GM12878 (cell line): ENCODE measurements at regions not wholly inside any gene's neighbourhood (a gene's known extent, or its start where the extent isn't known, plus 50 kb on each side); places are given as distances from the start of the nearest gene placed in this dataset.

ENCODE experiments used
- ATAC-seq: fragments of 200-7000 bp; cut with Tn5 transposase; 3 replicates; pipeline ENCODE4 v1.9.1; 2020; ENCODE audit warnings: mild to moderate bottlenecking, moderate library complexity
- BruUV-seq: library from RNA; stranded (reverse); fragments of 400-500 nt; replicated peaks from 2 replicates; lab custom pipeline; 2021; lab: Mats Ljungman, UMichigan
- CTCF ChIA-PET: fragments of 300-600 bp; sonication (Branson Sonifier 250); formaldehyde crosslinking; extraction: SDS; loops from one replicate; lab custom pipeline; 2021; ENCODE audit warnings: inconsistent platforms; lab: Yijun Ruan, JAX
- POLR2A ChIA-PET: fragments of 350-600 bp; formaldehyde crosslinking; extraction: SDS; loops from one replicate; lab custom pipeline; 2021; ENCODE audit warnings: inconsistent platforms; lab: Charles Lee
- RAD21 ChIA-PET: fragments of 300-600 bp; sonication (Branson Sonifier 250); formaldehyde crosslinking; loops from one replicate; lab custom pipeline; 2023; ENCODE audit warnings: antibody characterized with exemption; ENCODE audit not compliant: unreplicated experiment; lab: Charles Lee
- SMC1A ChIA-PET: fragments of 300-600 bp; sonication (Branson Sonifier 250); formaldehyde crosslinking; loops from one replicate; lab custom pipeline; 2023; ENCODE audit not compliant: unreplicated experiment, uncharacterized antibody; lab: Charles Lee
- DNase-seq: peaks from one replicate; pipeline ENCODE4 v3.0.0-alpha.2; 2011; ENCODE audit warnings: low read depth, low spot score
- FAIRE-seq: peaks from 3 replicates; lab custom pipeline; 2011; peaks lifted over from hg19 to GRCh38; lab: Jason Lieb, UNC
- H2AFZ ChIP-seq: 2 replicates; pipeline ENCODE4 v1.6.0; 2011; ENCODE audit warnings: low read depth, low read length, control low read depth; ENCODE audit not compliant: control insufficient read depth
- H3K27ac ChIP-seq: 2 replicates; pipeline ENCODE4 v1.5.1; 2011; ENCODE audit warnings: control low read depth; ENCODE audit not compliant: control insufficient read depth, insufficient read depth
- H3K27me3 ChIP-seq, 2 experiments: replicated peaks in 1 of 2; 2 replicates each; pipeline versions ENCODE4 v1.6.0 to v1.6.1; 2011; ENCODE audit warnings: low read length in 1 of 2; ENCODE audit not compliant: control insufficient read depth in 2 of 2, insufficient read depth in 2 of 2
- H3K36me3 ChIP-seq, 2 experiments: 2 replicates each; pipeline ENCODE4 v1.5.1; 2011; ENCODE audit warnings: low read length in 1 of 2; ENCODE audit not compliant: control insufficient read depth in 2 of 2, insufficient read depth in 2 of 2
- H3K4me1 ChIP-seq: 2 replicates; pipeline ENCODE4 v1.6.1; 2011; ENCODE audit warnings: mild to moderate bottlenecking, low read length, moderate library complexity, mixed read lengths; ENCODE audit not compliant: control insufficient read depth, insufficient read depth
- H3K4me2 ChIP-seq: 2 replicates; pipeline ENCODE4 v1.6.0; 2011; ENCODE audit warnings: control low read depth; ENCODE audit not compliant: control insufficient read depth, insufficient read depth
- H3K4me3 ChIP-seq: fragments of 200-600 bp; sonication (generic); 2 replicates; pipeline ENCODE4 v1.5.1; 2016
- H3K79me2 ChIP-seq: 2 replicates; pipeline ENCODE4 v1.6.0; 2011; ENCODE audit warnings: low read length; ENCODE audit not compliant: control insufficient read depth, insufficient read depth
- H3K9ac ChIP-seq: 2 replicates; pipeline ENCODE4 v1.8.0; 2011; ENCODE audit warnings: low read length, control low read depth, mixed read lengths; ENCODE audit not compliant: control insufficient read depth, insufficient read depth
- H3K9me3 ChIP-seq: replicated peaks from 3 replicates; pipeline ENCODE4 v1.5.1; 2011; ENCODE audit warnings: mild to moderate bottlenecking, low read length; ENCODE audit not compliant: control insufficient read depth, insufficient read depth
- H4K20me1 ChIP-seq: 2 replicates; pipeline ENCODE4 v1.6.0; 2011; ENCODE audit not compliant: control insufficient read depth, insufficient read depth
- BMI1 ChIP-seq: fragments of 450-650 bp; IDR thresholded peaks from 2 replicates; pipeline ENCODE4 v1.6.1; 2016; ENCODE audit warnings: mild to moderate bottlenecking, moderate library complexity, borderline replicate concordance
- CBX5 ChIP-seq: sonication (generic); IDR thresholded peaks from 2 replicates; pipeline ENCODE4 v1.6.1; 2016; ENCODE audit warnings: low read depth, moderate library complexity, mild to moderate bottlenecking, inconsistent platforms
- CHD1 ChIP-seq: IDR thresholded peaks from 2 replicates; pipeline ENCODE4 v1.6.1; 2012; ENCODE audit warnings: low read depth, low read length, improper control_type of control experiment
- CREB1 ChIP-seq: IDR thresholded peaks from 2 replicates; pipeline ENCODE4 v1.6.1; 2012; ENCODE audit warnings: low read depth, mild to moderate bottlenecking, inconsistent platforms
- FOXM1 ChIP-seq: IDR thresholded peaks from 2 replicates; pipeline ENCODE4 v1.6.1; 2012; ENCODE audit warnings: low read depth, mild to moderate bottlenecking, inconsistent platforms, low read length, moderate library complexity
- HDAC6 ChIP-seq: fragments of 200-600 bp; sonication (generic); IDR thresholded peaks from one replicate; pipeline ENCODE4 v1.8.0; 2017; ENCODE audit warnings: antibody characterized with exemption; ENCODE audit not compliant: unreplicated experiment
- NFXL1 ChIP-seq: fragments of 450-650 bp; IDR thresholded peaks from 2 replicates; pipeline ENCODE4 v1.6.1; 2017; ENCODE audit warnings: antibody characterized with exemption, mild to moderate bottlenecking, borderline replicate concordance
- SUZ12 ChIP-seq: fragments of 200-600 bp; sonication (generic); IDR thresholded peaks from one replicate; pipeline ENCODE4 v1.6.1; 2018; ENCODE audit warnings: antibody characterized with exemption, mild to moderate bottlenecking; ENCODE audit not compliant: unreplicated experiment
- TAF1 ChIP-seq: IDR thresholded peaks from 2 replicates; pipeline ENCODE4 v1.6.1; 2011; ENCODE audit warnings: mild to moderate bottlenecking, low read depth, low read length, borderline replicate concordance
- YY1 ChIP-seq: IDR thresholded peaks from 2 replicates; pipeline ENCODE4 v1.6.1; 2011; ENCODE audit warnings: low read depth, mild to moderate bottlenecking, low read length
- WGBS: methylation state at CpG from one replicate; pipeline ENCODE4 v1.1.6; 2016; ENCODE audit warnings: low lambda C conversion rate; ENCODE audit not compliant: insufficient replicate concordance, insufficient coverage; ENCODE audit errors: missing lambda C conversion rate; 5-methylcytosine and 5-hydroxymethylcytosine counted together
- in situ Hi-C: fragments of 300-500 bp; cut with MboI; formaldehyde crosslinking; loops from 9 replicates; pipeline ENCODE4 v1.14.3; 2018; ENCODE audit warnings: mixed read lengths
- intact Hi-C: fragments of 100-400 bp; cut with micrococcal nuclease; formaldehyde crosslinking; loops from one replicate; pipeline ENCODE4 v1.14.2; 2022; ENCODE audit not compliant: unreplicated experiment
- TF ChIP-seq, protein P1 (sequence below): fragments of 450-650 bp; IDR thresholded peaks from 2 replicates; pipeline ENCODE4 v1.6.1; 2016; ENCODE audit warnings: mild to moderate bottlenecking
- TF ChIP-seq, protein P2 (sequence below): fragments of 450-650 bp; IDR thresholded peaks from 2 replicates; pipeline ENCODE4 v1.6.1; 2017; ENCODE audit warnings: mild to moderate bottlenecking, low read depth, inconsistent platforms; ENCODE audit not compliant: poor library complexity, severe bottlenecking

DNA sequence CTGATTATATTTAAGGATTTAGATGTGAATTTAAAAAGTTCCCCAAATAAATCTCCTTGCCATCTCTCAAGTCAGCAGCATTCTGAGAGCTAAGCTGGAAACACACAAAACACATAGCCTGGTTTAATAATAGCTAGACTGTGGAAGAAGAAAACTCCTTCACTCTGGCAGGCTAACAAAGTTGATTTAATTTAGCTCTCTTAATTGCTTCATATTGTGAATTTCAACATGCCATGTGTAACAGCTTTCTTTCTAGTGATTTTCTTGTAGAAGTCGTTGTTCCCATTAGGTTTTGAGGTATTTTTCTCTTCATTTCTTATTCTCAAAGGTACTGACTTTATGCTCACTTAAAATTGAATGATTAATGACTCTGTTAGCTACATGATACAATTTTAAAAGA, 216.8 kb upstream of the AKR1E2 start:
- SMC1A ChIA-PET: no interaction called here
- Histone ChIP-seq H3K36me3 (no peaks in the 10 kb centered on the region), H3K4me1 (no peaks in the 10 kb centered on the region), H2AFZ (no peak overlapping the region), H3K79me2 (no peaks in the 10 kb centered on the region), H3K27ac (no peak overlapping the region), H4K20me1 (no peaks in the 10 kb centered on the region), H3K27me3 (no peaks in the 10 kb centered on the region), H3K4me3 (no peak overlapping the region), H3K9me3 (no peaks in the 10 kb centered on the region), H3K9ac (no peak overlapping the region), H3K4me2 (no peak overlapping the region)
- ATAC-seq (no peak), FAIRE-seq (no peak), DNase-seq (no peak)
- POLR2A ChIA-PET: no interaction called here
- TF ChIP-seq CHD1 (no peak), FOXM1 (no peak)
- CTCF ChIA-PET: no interaction called here
- 9% methylated on average over 1 of the region's 1 CpG for WGBS
- intact Hi-C loops: no loop called here
- BruUV-seq: no TSS peak
- in situ Hi-C loops: no loop called here
- RAD21 ChIA-PET: no interaction called here

DNA sequence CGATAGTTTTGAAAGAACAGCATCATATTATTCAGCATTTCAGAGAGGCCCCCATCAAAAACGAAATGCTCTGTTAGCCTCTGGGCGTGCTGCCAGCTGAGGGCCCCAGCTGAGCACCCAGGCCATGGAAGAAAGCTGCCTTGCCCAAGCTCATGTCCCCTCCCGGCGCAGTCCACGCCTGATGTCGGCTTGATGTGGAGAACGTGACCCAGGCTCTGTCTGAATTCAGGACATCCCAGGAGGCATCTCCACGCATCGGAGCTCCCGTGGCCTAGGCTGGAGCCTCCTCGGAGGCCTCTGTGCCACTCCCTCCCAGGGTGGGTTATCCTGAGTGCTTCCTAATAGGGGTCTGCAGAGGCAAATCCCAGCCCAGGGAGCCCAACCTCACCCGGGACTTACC, 218.3 kb upstream of the AKR1E2 start:
- ChIA-PET POLR2A (no interaction called here), RAD21 (no interaction called here), SMC1A (no interaction called here), CTCF (no interaction called here)
- no peak overlapping the region for H3K27ac ChIP-seq
- in situ Hi-C loops (no loop called here), intact Hi-C loops (no loop called here)
- ATAC-seq (no peak), DNase-seq (no peak), FAIRE-seq (no peak)
- H3K36me3 ChIP-seq: no peaks in the 10 kb centered on the region
- H3K4me1 ChIP-seq: no peaks in the 10 kb centered on the region
- H4K20me1 ChIP-seq: no peaks in the 10 kb centered on the region
- no peak overlapping the region for H2AFZ ChIP-seq
- H3K9ac ChIP-seq: no peak overlapping the region
- H3K4me3 ChIP-seq: no peak overlapping the region
- H3K9me3 ChIP-seq: no peaks in the 10 kb centered on the region; the same call in 2 of the 3 replicates
- no peaks in the 10 kb centered on the region for H3K27me3 ChIP-seq
- H3K79me2 ChIP-seq: no peaks in the 10 kb centered on the region
- 40% methylated on average over 13 of the region's 13 CpGs for WGBS
- no peak overlapping the region for H3K4me2 ChIP-seq
- no TSS peak for BruUV-seq
- TF ChIP-seq CBX5 (no peak), NFXL1 (no peak), SUZ12 (no peak), HDAC6 (no peak), TAF1 (no peak), BMI1 (no peak), CREB1 (no peak), YY1 (no peak)
- TF ChIP-seq, protein P1, sequence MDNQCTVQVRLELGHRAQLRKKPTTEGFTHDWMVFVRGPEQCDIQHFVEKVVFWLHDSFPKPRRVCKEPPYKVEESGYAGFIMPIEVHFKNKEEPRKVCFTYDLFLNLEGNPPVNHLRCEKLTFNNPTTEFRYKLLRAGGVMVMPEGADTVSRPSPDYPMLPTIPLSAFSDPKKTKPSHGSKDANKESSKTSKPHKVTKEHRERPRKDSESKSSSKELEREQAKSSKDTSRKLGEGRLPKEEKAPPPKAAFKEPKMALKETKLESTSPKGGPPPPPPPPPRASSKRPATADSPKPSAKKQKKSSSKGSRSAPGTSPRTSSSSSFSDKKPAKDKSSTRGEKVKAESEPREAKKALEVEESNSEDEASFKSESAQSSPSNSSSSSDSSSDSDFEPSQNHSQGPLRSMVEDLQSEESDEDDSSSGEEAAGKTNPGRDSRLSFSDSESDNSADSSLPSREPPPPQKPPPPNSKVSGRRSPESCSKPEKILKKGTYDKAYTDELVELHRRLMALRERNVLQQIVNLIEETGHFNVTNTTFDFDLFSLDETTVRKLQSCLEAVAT: no peak
- TF ChIP-seq, protein P2, sequence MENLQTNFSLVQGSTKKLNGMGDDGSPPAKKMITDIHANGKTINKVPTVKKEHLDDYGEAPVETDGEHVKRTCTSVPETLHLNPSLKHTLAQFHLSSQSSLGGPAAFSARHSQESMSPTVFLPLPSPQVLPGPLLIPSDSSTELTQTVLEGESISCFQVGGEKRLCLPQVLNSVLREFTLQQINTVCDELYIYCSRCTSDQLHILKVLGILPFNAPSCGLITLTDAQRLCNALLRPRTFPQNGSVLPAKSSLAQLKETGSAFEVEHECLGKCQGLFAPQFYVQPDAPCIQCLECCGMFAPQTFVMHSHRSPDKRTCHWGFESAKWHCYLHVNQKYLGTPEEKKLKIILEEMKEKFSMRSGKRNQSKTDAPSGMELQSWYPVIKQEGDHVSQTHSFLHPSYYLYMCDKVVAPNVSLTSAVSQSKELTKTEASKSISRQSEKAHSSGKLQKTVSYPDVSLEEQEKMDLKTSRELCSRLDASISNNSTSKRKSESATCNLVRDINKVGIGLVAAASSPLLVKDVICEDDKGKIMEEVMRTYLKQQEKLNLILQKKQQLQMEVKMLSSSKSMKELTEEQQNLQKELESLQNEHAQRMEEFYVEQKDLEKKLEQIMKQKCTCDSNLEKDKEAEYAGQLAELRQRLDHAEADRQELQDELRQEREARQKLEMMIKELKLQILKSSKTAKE: no peak
